ENCODE measurements at regions not wholly inside any gene's neighbourhood (a gene's known extent, or its start where the extent isn't known, plus 50 kb on each side); places are given as distances from the start of the nearest gene placed in this dataset.

DNA sequence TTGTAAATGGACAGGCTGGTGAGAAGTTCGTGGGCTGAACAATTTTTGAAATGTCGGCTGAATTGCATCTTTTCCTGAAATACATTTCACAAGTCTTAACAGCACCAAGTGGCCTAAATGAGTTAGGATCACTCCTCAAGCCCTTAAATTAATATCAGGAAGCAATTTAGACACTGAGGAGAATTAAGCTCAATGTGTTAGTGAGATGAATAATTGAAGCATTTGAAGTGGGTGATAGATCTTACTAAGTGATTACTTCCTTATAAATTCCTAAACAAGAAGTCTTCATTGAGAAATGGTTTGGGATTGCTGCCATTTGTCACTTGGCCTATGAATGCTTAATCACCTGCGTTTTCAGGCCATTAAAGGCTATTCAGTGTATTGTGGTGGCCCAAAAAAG, 116.8 kb downstream of the NAA11 start:
- TF ChIP-seq, protein P1, sequence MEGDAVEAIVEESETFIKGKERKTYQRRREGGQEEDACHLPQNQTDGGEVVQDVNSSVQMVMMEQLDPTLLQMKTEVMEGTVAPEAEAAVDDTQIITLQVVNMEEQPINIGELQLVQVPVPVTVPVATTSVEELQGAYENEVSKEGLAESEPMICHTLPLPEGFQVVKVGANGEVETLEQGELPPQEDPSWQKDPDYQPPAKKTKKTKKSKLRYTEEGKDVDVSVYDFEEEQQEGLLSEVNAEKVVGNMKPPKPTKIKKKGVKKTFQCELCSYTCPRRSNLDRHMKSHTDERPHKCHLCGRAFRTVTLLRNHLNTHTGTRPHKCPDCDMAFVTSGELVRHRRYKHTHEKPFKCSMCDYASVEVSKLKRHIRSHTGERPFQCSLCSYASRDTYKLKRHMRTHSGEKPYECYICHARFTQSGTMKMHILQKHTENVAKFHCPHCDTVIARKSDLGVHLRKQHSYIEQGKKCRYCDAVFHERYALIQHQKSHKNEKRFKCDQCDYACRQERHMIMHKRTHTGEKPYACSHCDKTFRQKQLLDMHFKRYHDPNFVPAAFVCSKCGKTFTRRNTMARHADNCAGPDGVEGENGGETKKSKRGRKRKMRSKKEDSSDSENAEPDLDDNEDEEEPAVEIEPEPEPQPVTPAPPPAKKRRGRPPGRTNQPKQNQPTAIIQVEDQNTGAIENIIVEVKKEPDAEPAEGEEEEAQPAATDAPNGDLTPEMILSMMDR (IDR thresholded peaks at IDR 0.05 in 8 of 11, conservative IDR thresholded peaks at IDR 0.05 in 3 of 11): no peak
- TF ChIP-seq POLR2A (IDR thresholded peaks at IDR 0.05) (no peak), POLR2AphosphoS5 (IDR thresholded peaks at IDR 0.05) (no peak)
